GM19023 (cell line): ENCODE measurements at regions not wholly inside any gene's neighbourhood (a gene's known extent, or its start where the extent isn't known, plus 50 kb on each side); places are given as distances from the start of the nearest gene placed in this dataset.

ENCODE experiments used
- ATAC-seq: cut with Tn5 transposase; IDR thresholded peaks from one replicate; pipeline ENCODE4 v1.9.1; 2021; ENCODE audit warnings: mild to moderate bottlenecking, moderate library complexity; ENCODE audit not compliant: unreplicated experiment

- ATAC-seq: no peak
Observed at GRCh38 chr12:125704803-125705202, 639.6 kb downstream of the AACS start.

- ATAC-seq: no peak
Observed at GRCh38 chr12:125720961-125721360, 655.7 kb downstream of the AACS start.

GRCh38 chr12:125734137-125734536, 668.9 kb downstream of the AACS start:
- ATAC-seq: no peak

GRCh38 chr12:125738211-125738610, 673.0 kb downstream of the AACS start:
- ATAC-seq: no peak

GRCh38 chr12:125742413-125742812, 677.2 kb downstream of the AACS start:
- ATAC-seq: no peak

- no peak for ATAC-seq
Observed at GRCh38 chr12:125744201-125744600, 679.0 kb downstream of the AACS start.

GRCh38 chr12:125755512-125755911, 690.3 kb downstream of the AACS start:
- ATAC-seq: no peak

- ATAC-seq: no peak
Observed at GRCh38 chr12:125766091-125766490, 700.9 kb downstream of the AACS start.

GRCh38 chr12:125772403-125772802, 707.2 kb downstream of the AACS start:
- ATAC-seq: no peak

GRCh38 chr12:125773033-125773640, 707.9 kb downstream of the AACS start:
- ATAC-seq: no peak

- no peak for ATAC-seq
Observed at GRCh38 chr12:125775507-125775906, 710.3 kb downstream of the AACS start.

GRCh38 chr12:125776212-125776611, 711.0 kb downstream of the AACS start:
- no peak for ATAC-seq

- ATAC-seq: no peak
Observed at GRCh38 chr12:125786143-125786542, 720.9 kb downstream of the AACS start.

GRCh38 chr12:125794401-125794800, 729.2 kb downstream of the AACS start:
- ATAC-seq: no peak

GRCh38 chr12:125797421-125798175, 732.4 kb downstream of the AACS start:
- no peak for ATAC-seq

GRCh38 chr12:125804660-125805059, 739.4 kb downstream of the AACS start:
- no peak for ATAC-seq

- no peak for ATAC-seq
Observed at GRCh38 chr12:125824276-125824675, 759.0 kb downstream of the AACS start.

GRCh38 chr12:125835852-125836251, 770.6 kb downstream of the AACS start:
- ATAC-seq: no peak

- ATAC-seq: no peak
Observed at GRCh38 chr12:125836647-125837046, 771.4 kb downstream of the AACS start.

- ATAC-seq: no peak
Observed at GRCh38 chr12:125841332-125841731, 776.1 kb downstream of the AACS start.

- no peak for ATAC-seq
Observed at GRCh38 chr12:125852116-125852515, 786.9 kb downstream of the AACS start.

GRCh38 chr12:125852679-125853078, 787.4 kb downstream of the AACS start:
- no peak for ATAC-seq

GRCh38 chr12:125853670-125854069, 788.4 kb downstream of the AACS start:
- no peak for ATAC-seq
